ENCODE measurements at regions not wholly inside any gene's neighbourhood (a gene's known extent, or its start where the extent isn't known, plus 50 kb on each side); places are given as distances from the start of the nearest gene placed in this dataset.

DNA sequence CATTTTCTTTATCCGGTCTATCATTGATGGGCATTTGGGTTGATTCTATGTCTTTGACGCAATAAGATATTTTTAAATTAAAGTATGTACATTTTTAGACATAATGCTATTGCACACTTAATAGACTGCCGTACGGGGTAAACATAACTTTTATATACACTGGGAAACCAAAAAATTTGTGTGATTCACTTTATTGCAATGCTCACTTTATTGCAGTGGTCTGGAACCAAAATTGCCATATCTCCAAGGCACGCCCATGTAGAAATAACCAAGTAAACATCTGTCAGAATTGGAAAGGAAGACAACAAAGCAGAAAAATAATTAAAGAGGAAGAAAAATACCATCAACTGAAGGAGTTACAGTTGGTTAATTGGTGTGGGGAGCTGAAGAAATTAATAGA lies 205.8 kb upstream of the CTAGE1 start:
- intact Hi-C loops (cut with micrococcal nuclease): no loop called here

DNA sequence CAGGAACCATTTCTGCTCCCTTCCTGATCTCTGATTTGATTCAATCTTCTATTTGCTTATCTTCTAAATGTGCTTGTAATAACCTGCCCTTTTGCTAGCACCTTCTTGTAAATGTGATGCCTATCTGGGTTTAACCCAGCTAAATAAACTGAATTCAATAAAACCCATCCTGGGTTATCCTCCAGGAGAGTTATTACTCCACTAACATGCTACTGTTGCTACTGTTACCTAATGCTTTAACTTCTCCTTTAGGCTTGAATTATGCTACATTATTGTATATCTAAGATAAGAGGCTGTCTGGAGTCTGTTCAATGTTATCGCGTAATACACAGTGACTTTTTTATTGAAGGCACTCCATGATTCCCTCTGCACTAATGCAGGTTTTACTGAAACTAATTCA lies 206.5 kb upstream of the CTAGE1 start:
- intact Hi-C loops (cut with micrococcal nuclease): no loop called here

DNA sequence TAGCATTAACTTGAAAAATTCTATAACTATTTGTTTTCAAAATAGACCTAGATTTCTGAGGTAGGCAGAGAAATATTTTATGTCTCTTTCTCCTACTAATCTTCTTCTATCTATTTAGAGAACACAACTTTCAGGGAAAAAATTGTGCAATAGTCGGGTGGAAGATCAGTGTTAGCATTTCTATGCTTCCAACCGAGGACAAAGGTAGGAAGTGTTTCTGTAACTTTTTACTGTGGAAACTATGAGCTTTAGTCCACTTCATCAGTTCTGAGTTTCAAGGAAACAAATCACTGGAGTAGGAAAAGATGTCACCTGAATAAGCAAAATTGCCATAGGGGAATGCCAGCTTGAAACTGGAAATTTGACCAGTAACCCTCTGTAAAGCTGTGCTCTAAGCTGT lies 207.7 kb upstream of the CTAGE1 start:
- intact Hi-C loops (cut with micrococcal nuclease): no loop called here

DNA sequence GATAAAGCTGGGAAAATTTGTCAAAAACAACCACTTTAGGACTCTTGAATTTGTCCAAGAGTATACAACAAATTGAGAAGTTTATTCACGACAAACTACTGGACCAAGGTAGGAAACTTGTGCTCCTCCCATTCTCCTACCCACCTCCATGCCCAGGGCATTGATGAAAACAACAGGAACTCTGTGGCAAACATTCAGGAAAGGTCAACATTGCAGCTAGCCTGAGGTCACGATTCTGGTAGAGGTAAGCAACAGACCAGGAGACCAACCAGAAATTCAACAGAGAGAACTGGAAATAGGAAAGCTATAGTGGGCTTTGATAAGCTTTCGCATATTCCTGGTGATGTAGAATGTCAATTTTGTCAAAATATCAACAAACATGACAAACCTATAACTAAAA lies 209.1 kb upstream of the CTAGE1 start:
- intact Hi-C loops (cut with micrococcal nuclease): no loop called here

DNA sequence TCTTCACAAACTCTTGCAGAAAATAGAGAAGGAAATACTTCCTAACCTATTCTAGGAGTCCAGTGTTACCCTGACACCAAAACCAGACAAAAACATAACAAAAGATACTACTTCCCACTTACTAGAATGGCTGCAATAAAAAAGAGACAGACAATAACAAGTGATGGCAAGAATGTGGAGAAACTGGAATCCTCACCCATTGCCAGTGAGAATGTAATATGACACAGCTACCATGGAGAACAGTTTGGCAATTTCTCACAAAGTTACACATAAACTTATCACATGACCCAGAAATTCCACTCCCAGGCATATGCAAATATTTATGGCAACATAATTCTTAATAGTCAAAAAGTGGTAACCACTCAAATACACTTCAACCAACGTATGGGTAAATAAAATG lies 209.8 kb upstream of the CTAGE1 start:
- intact Hi-C loops (cut with micrococcal nuclease): no loop called here

DNA sequence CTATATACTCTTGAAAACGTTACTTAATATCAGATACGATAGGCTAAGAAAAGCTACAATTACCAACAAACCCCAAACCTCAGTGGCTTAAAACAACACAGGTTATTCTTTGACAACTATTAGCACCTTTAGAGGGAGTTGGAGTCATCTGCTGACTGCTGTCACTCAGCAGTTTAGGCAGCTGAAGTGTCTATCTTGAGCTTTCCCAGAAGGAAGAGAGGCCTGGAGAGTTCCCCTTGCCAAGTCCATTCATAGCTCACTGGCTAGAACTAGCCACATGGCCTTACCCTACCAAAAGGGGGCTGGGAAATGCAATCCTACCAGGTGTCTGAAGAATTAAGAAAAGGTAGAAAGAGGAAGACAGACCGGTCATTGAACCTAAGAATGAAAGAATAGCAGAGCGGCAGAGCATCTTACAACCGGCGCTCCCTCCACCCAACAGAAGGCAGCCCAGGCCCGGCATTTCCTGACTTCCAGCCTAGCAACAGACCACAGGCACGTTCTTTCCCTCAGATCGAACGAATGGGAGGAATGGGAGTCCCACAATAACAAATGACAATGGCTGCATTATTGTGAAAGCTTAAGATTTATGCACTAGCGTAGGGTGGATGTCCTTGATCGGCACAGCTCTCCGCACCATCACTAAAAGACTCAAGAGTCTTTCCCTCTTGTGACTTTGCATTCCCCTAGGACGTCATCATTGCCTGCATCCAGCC lies 211.2 kb upstream of the CTAGE1 start:
- intact Hi-C loops (cut with micrococcal nuclease): no loop called here

- intact Hi-C loops (cut with micrococcal nuclease): no loop called here
Observed at GRCh38 chr18:22630980-22631379, 213.3 kb upstream of the CTAGE1 start.

DNA sequence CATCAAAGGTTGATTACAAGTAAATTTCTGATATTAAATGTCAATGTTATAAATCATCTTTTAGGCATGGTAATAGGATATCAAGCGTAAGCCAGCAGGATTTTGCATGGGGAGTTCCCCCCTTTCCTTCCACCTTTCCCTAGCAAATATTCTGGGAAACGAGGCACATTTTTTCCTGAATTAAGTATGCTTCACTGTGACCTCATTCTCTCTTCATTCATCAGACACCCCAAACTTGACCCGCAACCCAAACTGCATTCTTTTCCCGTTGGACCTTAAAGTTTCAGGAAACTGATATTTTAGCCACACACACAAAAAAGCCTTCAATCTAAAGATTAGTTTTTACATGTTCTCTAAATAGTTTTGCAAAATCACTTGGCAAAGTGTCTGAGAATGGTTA lies 214.5 kb upstream of the CTAGE1 start:
- intact Hi-C loops (cut with micrococcal nuclease): no loop called here

DNA sequence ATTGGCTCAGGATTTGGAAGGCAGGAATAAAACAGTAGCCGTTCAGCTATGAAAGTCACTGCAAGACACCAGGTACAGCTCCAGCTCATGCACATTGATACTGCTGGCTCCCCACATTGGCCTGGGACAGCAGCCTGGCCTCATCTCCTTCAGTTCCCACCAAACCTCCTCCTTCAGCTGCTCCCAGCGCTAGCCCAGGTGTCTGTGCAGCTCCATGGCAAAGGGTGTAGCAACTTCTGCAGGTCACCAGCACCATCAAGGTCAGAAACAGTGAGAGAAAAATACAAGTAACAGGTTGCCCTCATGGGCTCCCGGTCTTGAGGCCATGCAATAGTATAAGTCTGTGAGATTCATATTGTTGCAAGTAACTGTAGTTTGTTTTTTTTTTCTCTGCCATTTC lies 216.7 kb upstream of the CTAGE1 start:
- intact Hi-C loops (cut with micrococcal nuclease): no loop called here

- intact Hi-C loops (cut with micrococcal nuclease): no loop called here
Observed at GRCh38 chr18:22637787-22638186, 220.1 kb upstream of the CTAGE1 start.

DNA sequence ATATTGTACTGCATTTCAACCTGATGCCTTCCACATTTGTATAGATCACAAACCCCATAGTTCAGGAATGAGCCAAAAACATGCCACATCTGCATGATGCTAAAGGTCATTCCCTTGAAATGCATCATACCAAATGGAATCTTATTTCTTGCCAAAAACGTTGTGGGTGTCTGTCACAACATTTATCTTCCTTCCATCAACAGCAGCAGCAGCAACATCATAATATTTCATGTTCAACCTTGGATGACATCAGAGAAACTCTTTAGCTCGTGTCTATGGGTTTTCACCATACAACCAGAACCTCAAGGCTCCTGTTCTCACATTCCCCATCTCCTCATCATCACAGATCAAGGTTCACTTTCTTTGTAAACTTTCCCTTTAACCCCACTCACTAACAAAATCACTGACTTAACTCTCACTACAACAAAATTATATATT lies 221.3 kb upstream of the CTAGE1 start:
- intact Hi-C loops (cut with micrococcal nuclease): no loop called here

GRCh38 chr18:22639561-22639960 lies 221.8 kb upstream of the CTAGE1 start:
- intact Hi-C loops (cut with micrococcal nuclease): no loop called here

DNA sequence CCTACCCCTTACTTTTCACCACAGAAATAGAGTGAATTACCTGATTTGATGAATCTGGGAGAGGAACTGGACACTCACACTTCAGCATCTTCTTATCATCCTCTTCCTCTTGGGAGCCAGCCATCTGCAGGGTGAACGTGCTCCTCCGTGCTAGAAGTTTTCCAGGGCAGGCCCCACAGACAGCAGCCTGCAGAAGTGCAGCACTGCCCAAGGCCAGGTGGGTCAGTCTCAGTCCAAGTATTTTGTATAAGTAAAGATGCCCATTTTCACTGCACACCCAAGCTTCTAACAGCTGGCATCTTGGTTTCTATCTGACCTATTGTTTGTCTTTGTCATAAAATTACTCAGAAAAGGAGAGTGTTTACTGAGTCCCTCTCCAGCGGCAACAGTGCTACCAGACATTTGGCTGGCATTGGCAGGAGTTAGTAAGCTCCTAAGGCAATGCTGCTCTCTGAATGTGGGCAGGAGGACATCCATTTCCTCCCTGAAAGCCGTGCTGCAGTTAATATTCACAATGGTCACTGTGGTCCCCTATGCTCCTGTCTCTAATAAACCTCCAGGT lies 222.6 kb upstream of the CTAGE1 start:
- intact Hi-C loops (cut with micrococcal nuclease): no loop called here

- intact Hi-C loops (cut with micrococcal nuclease): no loop called here
Observed at GRCh38 chr18:22641958-22642357, 224.2 kb upstream of the CTAGE1 start.

- intact Hi-C loops (cut with micrococcal nuclease): no loop called here
Observed at GRCh38 chr18:22643731-22644130, 226.0 kb upstream of the CTAGE1 start.

DNA sequence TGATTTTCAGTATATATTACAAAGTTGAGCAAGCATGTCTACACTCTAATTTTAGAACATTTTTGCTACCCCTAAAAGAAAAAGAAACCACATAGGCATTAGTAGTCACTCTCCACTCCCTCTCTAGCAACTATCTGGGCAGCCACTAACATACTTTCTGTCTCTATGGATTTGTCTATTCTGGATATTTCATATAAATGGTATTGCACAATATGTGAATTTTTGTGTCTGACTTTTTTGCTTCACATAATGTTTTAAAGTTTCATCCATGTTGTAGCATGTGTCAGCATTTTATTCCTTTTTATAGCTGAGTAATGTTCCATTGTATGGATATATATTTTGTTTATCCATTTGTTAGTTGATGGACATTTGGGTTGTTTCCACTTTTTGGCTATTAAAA lies 232.5 kb upstream of the CTAGE1 start:
- intact Hi-C loops (cut with micrococcal nuclease): no loop called here

GRCh38 chr18:22657619-22658018 lies 239.9 kb upstream of the CTAGE1 start:
- intact Hi-C loops (cut with micrococcal nuclease): no loop called here

DNA sequence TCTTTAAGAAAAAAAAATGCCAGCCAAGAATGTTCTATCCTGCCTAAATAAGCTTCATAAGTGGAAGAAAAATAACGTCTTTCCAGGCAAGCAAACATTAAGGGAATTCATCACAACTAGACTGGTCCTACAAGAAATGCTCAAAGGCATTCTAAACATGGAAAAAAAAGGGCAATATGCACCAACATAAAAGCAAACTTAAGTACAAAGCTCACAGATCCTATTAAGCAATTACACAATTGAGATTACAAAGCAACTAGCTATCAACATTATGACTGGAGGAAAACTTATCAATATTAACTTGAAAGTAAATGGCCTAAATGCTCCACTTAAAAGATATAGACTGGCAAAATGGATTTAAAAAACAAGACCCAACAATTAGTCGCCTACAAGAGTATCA lies 240.6 kb upstream of the CTAGE1 start:
- intact Hi-C loops (cut with micrococcal nuclease): no loop called here

DNA sequence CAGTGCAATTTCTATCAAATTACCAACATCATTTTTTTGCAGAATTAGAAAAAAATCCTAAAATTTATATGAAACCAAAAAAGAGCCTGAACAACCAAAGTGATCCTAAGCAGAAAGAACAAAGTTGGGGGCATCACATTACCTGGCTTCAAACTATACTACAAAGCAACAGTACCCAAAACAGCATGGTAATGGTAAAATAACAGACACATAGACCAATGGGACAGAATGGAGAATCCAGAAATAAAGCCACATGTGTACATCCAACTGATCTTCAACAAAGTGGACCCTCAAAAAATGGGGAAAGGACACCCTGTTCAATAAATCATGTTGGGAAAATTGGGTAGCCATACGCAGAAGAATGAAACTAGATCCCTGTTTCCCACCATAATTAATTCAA lies 245.7 kb upstream of the CTAGE1 start:
- intact Hi-C loops (cut with micrococcal nuclease): no loop called here

- intact Hi-C loops (cut with micrococcal nuclease): no loop called here
Observed at GRCh38 chr18:22666411-22666940, 248.8 kb upstream of the CTAGE1 start.

DNA sequence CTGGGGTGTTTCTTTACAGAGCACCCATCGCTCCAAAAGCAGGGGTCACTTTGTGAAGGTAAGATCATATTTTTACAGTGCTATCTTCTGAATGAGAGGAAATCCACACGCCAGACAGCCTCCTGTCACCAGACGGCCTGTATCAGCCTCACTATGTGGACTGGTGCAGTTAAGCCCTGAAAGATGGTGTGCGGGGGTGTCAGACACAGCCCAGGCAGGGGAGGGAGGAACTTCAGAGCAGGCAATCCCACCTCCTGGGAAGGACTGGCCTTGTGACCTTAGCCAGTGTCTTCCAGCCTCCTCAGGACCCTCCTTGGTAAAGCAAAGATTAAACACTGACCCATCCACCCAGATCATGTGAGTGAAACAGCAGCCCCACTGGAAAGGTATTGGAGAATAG lies 249.4 kb upstream of the CTAGE1 start:
- intact Hi-C loops (cut with micrococcal nuclease): no loop called here

DNA sequence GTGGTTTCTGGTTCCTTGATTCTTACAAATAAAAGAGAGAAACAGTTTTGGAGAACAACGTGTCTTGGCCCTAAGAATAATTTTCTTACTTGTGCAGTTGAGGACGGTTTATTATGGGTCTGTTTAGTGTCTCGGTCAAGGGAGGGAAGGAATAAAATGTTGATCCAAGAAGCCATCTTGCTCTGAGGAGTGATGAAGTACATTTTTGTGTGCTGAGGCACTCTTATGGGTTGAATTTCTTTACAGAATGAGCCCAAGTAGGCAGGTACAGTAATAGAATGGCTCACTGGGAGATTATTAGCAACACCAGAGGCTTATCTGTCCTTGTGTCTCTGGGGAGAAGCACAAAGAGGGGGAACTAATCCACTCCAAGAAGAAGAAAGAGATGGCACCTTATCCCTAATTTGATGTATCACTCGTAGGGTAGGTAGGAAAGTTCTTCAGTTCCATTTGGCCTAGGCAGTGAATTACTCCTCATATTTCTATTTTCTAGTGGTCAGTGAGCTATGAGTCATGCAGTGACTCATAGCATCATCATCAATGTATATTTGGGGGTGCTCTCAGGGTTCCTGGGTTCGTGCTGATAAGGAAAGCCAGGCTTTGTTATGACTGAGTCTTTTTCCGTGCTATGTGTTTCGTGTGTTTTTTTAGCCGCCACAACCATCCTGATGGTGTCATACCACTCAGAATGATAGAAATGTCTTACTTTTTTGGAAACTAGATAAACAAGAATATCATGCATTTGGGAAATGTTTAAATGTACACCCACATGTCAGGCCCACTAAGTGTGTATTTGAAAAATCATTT lies 250.1 kb upstream of the CTAGE1 start:
- intact Hi-C loops (cut with micrococcal nuclease): no loop called here

Data from T-helper 2 cell treated with Interferon-gamma antibody and Interleukin-4, amounts not matched to agents 100 ng/mL and 5 ng/mL, for 36 hours (primary cell).